HEK293 (cell line): ENCODE measurements at regions not wholly inside any gene's neighbourhood (a gene's known extent, or its start where the extent isn't known, plus 50 kb on each side); places are given as distances from the start of the nearest gene placed in this dataset.

Experiments
- PATZ1 ChIP-seq: fragments of 450-650 bp; formaldehyde crosslinking; IDR thresholded peaks from 2 replicates; pipeline ENCODE4 v1.5.1; 2016; ENCODE audit warnings: missing biosample characterization, missing genetic modification characterization
- PRDM10 ChIP-seq: fragments of 450-650 bp; formaldehyde crosslinking; IDR thresholded peaks from 2 replicates; pipeline ENCODE4 v1.5.1; 2016; ENCODE audit warnings: missing biosample characterization, missing genetic modification characterization
- ZBTB8A ChIP-seq: fragments of 450-650 bp; formaldehyde crosslinking; IDR thresholded peaks from 2 replicates; pipeline ENCODE4 v1.5.1; 2016; ENCODE audit warnings: missing biosample characterization, missing genetic modification characterization
- ZNF146 ChIP-seq: fragments of 450-650 bp; formaldehyde crosslinking; IDR thresholded peaks from 2 replicates; pipeline ENCODE4 v1.5.1; 2016; ENCODE audit warnings: missing biosample characterization, missing genetic modification characterization
- ZNF335 ChIP-seq: fragments of 450-650 bp; formaldehyde crosslinking; conservative IDR thresholded peaks from 2 replicates; pipeline ENCODE4 v1.5.1; 2016; ENCODE audit warnings: missing biosample characterization, missing genetic modification characterization
- ZNF354C ChIP-seq: fragments of 450-650 bp; formaldehyde crosslinking; IDR thresholded peaks from 2 replicates; pipeline ENCODE4 v1.5.1; 2016; ENCODE audit warnings: missing biosample characterization, missing genetic modification characterization, low read depth, borderline replicate concordance
- ZNF830 ChIP-seq: fragments of 450-650 bp; IDR thresholded peaks from 2 replicates; pipeline ENCODE4 v1.5.0; 2018; ENCODE audit warnings: missing biosample characterization, missing genetic modification characterization, low read depth, mild to moderate bottlenecking, moderate library complexity
- TF ChIP-seq, protein P1 (sequence below): fragments of 450-650 bp; formaldehyde crosslinking; IDR thresholded peaks from 2 replicates; pipeline ENCODE4 v1.5.1; 2016; ENCODE audit warnings: missing biosample characterization, missing genetic modification characterization
- TF ChIP-seq, protein P2 (sequence below): IDR thresholded peaks from 2 replicates; pipeline ENCODE4 v1.6.1; 2011; ENCODE audit warnings: mild to moderate bottlenecking, low read depth, low read length, borderline replicate concordance

- TF ChIP-seq, protein P1, sequence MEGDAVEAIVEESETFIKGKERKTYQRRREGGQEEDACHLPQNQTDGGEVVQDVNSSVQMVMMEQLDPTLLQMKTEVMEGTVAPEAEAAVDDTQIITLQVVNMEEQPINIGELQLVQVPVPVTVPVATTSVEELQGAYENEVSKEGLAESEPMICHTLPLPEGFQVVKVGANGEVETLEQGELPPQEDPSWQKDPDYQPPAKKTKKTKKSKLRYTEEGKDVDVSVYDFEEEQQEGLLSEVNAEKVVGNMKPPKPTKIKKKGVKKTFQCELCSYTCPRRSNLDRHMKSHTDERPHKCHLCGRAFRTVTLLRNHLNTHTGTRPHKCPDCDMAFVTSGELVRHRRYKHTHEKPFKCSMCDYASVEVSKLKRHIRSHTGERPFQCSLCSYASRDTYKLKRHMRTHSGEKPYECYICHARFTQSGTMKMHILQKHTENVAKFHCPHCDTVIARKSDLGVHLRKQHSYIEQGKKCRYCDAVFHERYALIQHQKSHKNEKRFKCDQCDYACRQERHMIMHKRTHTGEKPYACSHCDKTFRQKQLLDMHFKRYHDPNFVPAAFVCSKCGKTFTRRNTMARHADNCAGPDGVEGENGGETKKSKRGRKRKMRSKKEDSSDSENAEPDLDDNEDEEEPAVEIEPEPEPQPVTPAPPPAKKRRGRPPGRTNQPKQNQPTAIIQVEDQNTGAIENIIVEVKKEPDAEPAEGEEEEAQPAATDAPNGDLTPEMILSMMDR (tag by site-specific recombination): no peak
- TF ChIP-seq ZNF830: no peak
- no peak for TF ChIP-seq ZNF335 (tag by site-specific recombination)
- no peak for TF ChIP-seq PATZ1 (tag by site-specific recombination)
- TF ChIP-seq ZNF146 (tag by site-specific recombination): no peak
- no peak for TF ChIP-seq ZNF354C (tag by site-specific recombination)
- TF ChIP-seq ZBTB8A (tag by site-specific recombination): no peak
- TF ChIP-seq PRDM10: no peak
- TF ChIP-seq, protein P2, sequence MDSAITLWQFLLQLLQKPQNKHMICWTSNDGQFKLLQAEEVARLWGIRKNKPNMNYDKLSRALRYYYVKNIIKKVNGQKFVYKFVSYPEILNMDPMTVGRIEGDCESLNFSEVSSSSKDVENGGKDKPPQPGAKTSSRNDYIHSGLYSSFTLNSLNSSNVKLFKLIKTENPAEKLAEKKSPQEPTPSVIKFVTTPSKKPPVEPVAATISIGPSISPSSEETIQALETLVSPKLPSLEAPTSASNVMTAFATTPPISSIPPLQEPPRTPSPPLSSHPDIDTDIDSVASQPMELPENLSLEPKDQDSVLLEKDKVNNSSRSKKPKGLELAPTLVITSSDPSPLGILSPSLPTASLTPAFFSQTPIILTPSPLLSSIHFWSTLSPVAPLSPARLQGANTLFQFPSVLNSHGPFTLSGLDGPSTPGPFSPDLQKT: no peak
Measured at GRCh38 chr12:131218026-131218922, 264.6 kb downstream of the ADGRD1 start.
